Panc1 (cell line): ENCODE measurements at regions not wholly inside any gene's neighbourhood (a gene's known extent, or its start where the extent isn't known, plus 50 kb on each side); places are given as distances from the start of the nearest gene placed in this dataset.

Experiments
- ATAC-seq: fragments of 200-7000 bp; cut with Tn5 transposase; 2 replicates; pipeline ENCODE4 v1.9.1; 2020; ENCODE audit warnings: mild to moderate bottlenecking, moderate library complexity
- BruUV-seq: library from RNA; stranded (reverse); fragments of 400-500 nt; replicated peaks from 2 replicates; lab custom pipeline; 2021; lab: Mats Ljungman, UMichigan
- CTCF ChIA-PET: fragments of 300-600 bp; sonication (Branson Sonifier 250); formaldehyde crosslinking; loops from one replicate; lab custom pipeline; 2022; ENCODE audit warnings: antibody characterized with exemption; lab: Charles Lee
- POLR2A ChIA-PET: fragments of 300-600 bp; sonication (Branson Sonifier 250); formaldehyde crosslinking; loops from one replicate; lab custom pipeline; 2022; ENCODE audit warnings: antibody characterized with exemption; lab: Charles Lee
- DNase-seq: peaks from one replicate; pipeline ENCODE4 v3.0.0-alpha.2; 2010; ENCODE audit warnings: low read depth, low spot score
- H3K27ac ChIP-seq: 2 replicates; pipeline ENCODE4 v1.5.1; 2011; ENCODE audit warnings: mild to moderate bottlenecking, low read length, inconsistent platforms
- H3K27me3 ChIP-seq: fragments of 200-500 bp; sonication (Bioruptor generic); 2 replicates; pipeline ENCODE4 v1.6.0; 2014; ENCODE audit warnings: low read length, inconsistent platforms; ENCODE audit not compliant: control insufficient read depth, insufficient read depth
- H3K36me3 ChIP-seq: fragments of 200-500 bp; sonication (Bioruptor generic); 2 replicates; pipeline ENCODE4 v1.5.1; 2014; ENCODE audit warnings: inconsistent platforms, mild to moderate bottlenecking, low read length, moderate library complexity; ENCODE audit not compliant: control insufficient read depth, insufficient read depth
- H3K4me1 ChIP-seq: 2 replicates; pipeline ENCODE4 v1.5.1; 2011; ENCODE audit warnings: inconsistent platforms, mild to moderate bottlenecking, low read length, moderate library complexity; ENCODE audit not compliant: control insufficient read depth, insufficient read depth
- H3K4me3 ChIP-seq, 2 experiments: 2 replicates each; pipeline ENCODE4 v1.5.1; 2011 to 2012; ENCODE audit warnings: low read depth in 2 of 2, low read length in 2 of 2, mild to moderate bottlenecking in 2 of 2, inconsistent platforms in 1 of 2, moderate library complexity in 1 of 2
- H3K9me3 ChIP-seq: fragments of 200-500 bp; sonication (Bioruptor generic); 2 replicates; pipeline ENCODE4 v1.5.1; 2014; ENCODE audit warnings: low read depth, mild to moderate bottlenecking, inconsistent platforms, low read length, moderate library complexity; ENCODE audit not compliant: control insufficient read depth, insufficient read depth
- CTCF ChIP-seq: fragments of 450-650 bp; IDR thresholded peaks from 2 replicates; pipeline ENCODE4 v1.5.1; 2017; ENCODE audit warnings: mild to moderate bottlenecking
- POLR2AphosphoS5 ChIP-seq: IDR thresholded peaks from 2 replicates; pipeline ENCODE4 v1.6.1; 2012; ENCODE audit warnings: mild to moderate bottlenecking, low read depth, low read length, moderate library complexity
- REST ChIP-seq, 2 experiments: IDR thresholded peaks; 2 replicates each; pipeline ENCODE4 v1.6.1; 2011 to 2012; ENCODE audit warnings: low read depth in 2 of 2, control low read depth in 1 of 2, low read length in 1 of 2, mild to moderate bottlenecking in 1 of 2, moderate library complexity in 1 of 2; ENCODE audit not compliant: insufficient read depth in 1 of 2
- SIN3A ChIP-seq: IDR thresholded peaks from 2 replicates; pipeline ENCODE4 v1.6.1; 2012; ENCODE audit warnings: low read depth, mild to moderate bottlenecking, low read length, moderate library complexity, borderline replicate concordance; ENCODE audit not compliant: insufficient read depth
- TCF7L2 ChIP-seq: IDR thresholded peaks from 2 replicates; pipeline ENCODE4 v1.6.1; 2011; ENCODE audit warnings: mild to moderate bottlenecking, low read depth, low read length, inconsistent platforms
- in situ Hi-C: cut with HindIII; loops from 2 replicates; pipeline ENCODE4 v1.10.0; 2016; ENCODE audit warnings: low sequenced_read_pairs, low pct_unique_long_range_greater_than_20kb
- intact Hi-C: fragments of 100-400 bp; cut with micrococcal nuclease; formaldehyde crosslinking; loops from one replicate; pipeline ENCODE4 v1.10.0; 2022; ENCODE audit not compliant: unreplicated experiment

GRCh38 chr21:38696579-38696978 is 109.2 kb upstream of the ETS2 start:
- DNase-seq = no peak
- ChIA-PET CTCF (no interaction called here), POLR2A (no interaction called here)
- Histone ChIP-seq H3K9me3 (no peaks in the 10 kb centered on the region), H3K36me3 (no peaks in the 10 kb centered on the region), H3K4me1 (no peaks in the 10 kb centered on the region), H3K27ac (no peak overlapping the region), H3K4me3 (no peak overlapping the region), H3K27me3 (no peaks in the 10 kb centered on the region; the same call in 1 of the 2 replicates)
- ATAC-seq = no peak
- TF ChIP-seq SIN3A (no peak), REST (IDR thresholded peaks at IDR 0.05; ENCODE audit: insufficient read depth in 1 of 2, low read depth in 2 of 2, low read length in 1 of 2) (no peak), CTCF (no peak), POLR2AphosphoS5 (no peak), TCF7L2 (no peak)
- in situ Hi-C loops (no loop called here), intact Hi-C loops (no loop called here)
- no TSS peak for BruUV-seq

GRCh38 chr21:38699048-38699447 is 106.7 kb upstream of the ETS2 start:
- intact Hi-C loops = no loop called here
- H3K36me3 ChIP-seq = no peaks in the 10 kb centered on the region
- ChIA-PET CTCF (interaction anchor here (0.6 kb wide), 1 partner anchor 439 kb away, joined by 3 read pairs; no protein-coding TSS in a partner anchor), POLR2A (no interaction called here)
- H3K27ac ChIP-seq = no peak overlapping the region
- DNase-seq = no peak
- H3K27me3 ChIP-seq = no peaks in the 10 kb centered on the region; the same call in 1 of the 2 replicates
- BruUV-seq = no TSS peak
- H3K4me1 ChIP-seq = no peaks in the 10 kb centered on the region
- no peak for ATAC-seq
- TF ChIP-seq CTCF (peak; percentile 30), TCF7L2 (no peak)
- no peaks in the 10 kb centered on the region for H3K9me3 ChIP-seq
- no peak overlapping the region for H3K4me3 ChIP-seq
- in situ Hi-C loops = no loop called here
